HepG2 (cell line): ENCODE measurements at regions not wholly inside any gene's neighbourhood (a gene's known extent, or its start where the extent isn't known, plus 50 kb on each side); places are given as distances from the start of the nearest gene placed in this dataset.
A peak's percentile ranks its signal among the peaks of the same experiment; 100 is the strongest.

ENCODE experiments used
- ATAC-seq: fragments of 200-7000 bp; cut with Tn5 transposase; 3 replicates; pipeline ENCODE4 v1.9.1; 2020; ENCODE audit warnings: mild to moderate bottlenecking, moderate library complexity
- BruUV-seq: library from RNA; stranded (reverse); fragments of 400-500 nt; replicated peaks from 2 replicates; lab custom pipeline; 2021; lab: Mats Ljungman, UMichigan
- CTCF ChIA-PET: fragments of 300-600 bp; formaldehyde crosslinking; extraction: SDS; loops from one replicate; lab custom pipeline; 2021; ENCODE audit warnings: low total read pairs, inconsistent platforms, low intra/inter-chr PET ratio; lab: Yijun Ruan, JAX
- POLR2A ChIA-PET: fragments of 350-600 bp; sonication (Branson Sonifier 250); formaldehyde crosslinking; loops from one replicate; lab custom pipeline; 2020; ENCODE audit warnings: antibody characterized with exemption, inconsistent platforms; lab: Yijun Ruan, JAX
- DNase-seq: peaks from one replicate; pipeline ENCODE4 v3.0.0-alpha.2; 2015; ENCODE audit warnings: low spot score
- FAIRE-seq: peaks from 3 replicates; lab custom pipeline; 2011; peaks lifted over from hg19 to GRCh38; lab: Jason Lieb, UNC
- H2AFZ ChIP-seq: one replicate; pipeline ENCODE4 v1.6.1; 2011; ENCODE audit warnings: low read length, inconsistent platforms
- H3K27ac ChIP-seq: fragments of 300-600 bp; 3 replicates; pipeline ENCODE4 v1.8.0; 2011; ENCODE audit warnings: mixed run types, mild to moderate bottlenecking, mixed read lengths, low read length, inconsistent platforms; ENCODE audit not compliant: insufficient read depth; ENCODE audit errors: extremely low read length
- H3K27me3 ChIP-seq, 2 experiments: fragments of 200-600 bp in 1 of 2; 2 replicates in 1 of 2; 3 replicates in 1 of 2; pipeline versions ENCODE4 v1.6.0 to v1.8.0; 2011; ENCODE audit warnings: low read length in 2 of 2, mild to moderate bottlenecking in 2 of 2, moderate library complexity in 2 of 2, inconsistent platforms in 1 of 2; ENCODE audit not compliant: insufficient read depth in 2 of 2, control insufficient read depth in 1 of 2
- H3K36me3 ChIP-seq, 2 experiments: fragments of 200-600 bp in 1 of 2; replicated peaks in 1 of 2; 2 replicates in 1 of 2; 3 replicates in 1 of 2; pipeline versions ENCODE4 v1.5.1 to v1.8.0; 2011; ENCODE audit warnings: low read length in 2 of 2, inconsistent platforms in 1 of 2; ENCODE audit not compliant: insufficient read depth in 2 of 2, control insufficient read depth in 1 of 2
- H3K4me1 ChIP-seq: 2 replicates; pipeline ENCODE4 v1.5.1; 2012; ENCODE audit warnings: low read length, inconsistent platforms; ENCODE audit not compliant: insufficient read depth
- H3K4me2 ChIP-seq: 2 replicates; pipeline ENCODE4 v1.6.0; 2011; ENCODE audit warnings: low read depth, low read length, inconsistent platforms
- H3K4me3 ChIP-seq, 3 experiments: fragments of 200-600 bp in 1 of 3; sonication (generic), shearing (Covaris generic) in 1 of 3; replicated peaks in 1 of 3; 2 replicates each; pipeline ENCODE4 v1.5.1; 2011 to 2016; ENCODE audit warnings: low read length in 3 of 3, inconsistent platforms in 2 of 3, low read depth in 2 of 3, mild to moderate bottlenecking in 2 of 3, control low read depth in 1 of 3, mixed read lengths in 1 of 3; ENCODE audit not compliant: insufficient read depth in 1 of 3
- H3K79me2 ChIP-seq: one replicate; pipeline ENCODE4 v1.6.1; 2011; ENCODE audit warnings: low read length, inconsistent platforms; ENCODE audit not compliant: insufficient read depth
- H3K9ac ChIP-seq: 2 replicates; pipeline ENCODE4 v1.6.0; 2011; ENCODE audit warnings: mild to moderate bottlenecking, low read depth, low read length, inconsistent platforms; ENCODE audit not compliant: insufficient read depth
- H3K9me3 ChIP-seq: 2 replicates; pipeline ENCODE4 v1.5.1; 2012; ENCODE audit warnings: mild to moderate bottlenecking, low read length
- H4K20me1 ChIP-seq: 2 replicates; pipeline ENCODE4 v1.6.0; 2011; ENCODE audit warnings: inconsistent platforms, mild to moderate bottlenecking, low read length, moderate library complexity; ENCODE audit not compliant: insufficient read depth
- CSRNP1 ChIP-seq: sonication (generic); formaldehyde crosslinking; IDR thresholded peaks from 2 replicates; pipeline ENCODE4 v1.8.1; 2023; ENCODE audit warnings: mild to moderate bottlenecking, missing genetic modification reagents
- MTF1 ChIP-seq: sonication (generic); formaldehyde crosslinking; IDR thresholded peaks from 2 replicates; pipeline ENCODE4 v1.5.0; 2020; ENCODE audit warnings: missing genetic modification reagents
- ZNF331 ChIP-seq: sonication (generic); formaldehyde crosslinking; IDR thresholded peaks from 2 replicates; pipeline ENCODE4 v1.4.0; 2020; ENCODE audit warnings: missing genetic modification reagents
- ZSCAN30 ChIP-seq: sonication (generic); formaldehyde crosslinking; IDR thresholded peaks from 2 replicates; pipeline ENCODE4 v1.5.0; 2020; ENCODE audit warnings: mild to moderate bottlenecking, missing genetic modification reagents
- WGBS: methylation state at CpG from one replicate; pipeline ENCODE4 v1.1.6; 2017; ENCODE audit warnings: low lambda C conversion rate; 5-methylcytosine and 5-hydroxymethylcytosine counted together
- in situ Hi-C: cut with HindIII; loops from 2 replicates; pipeline ENCODE4 v1.10.0; 2017; ENCODE audit warnings: low pct_unique_long_range_greater_than_20kb; ENCODE audit not compliant: extremely low pct_ligation_motif_present
- intact Hi-C: fragments of 100-400 bp; cut with micrococcal nuclease; formaldehyde crosslinking; loops from one replicate; pipeline ENCODE4 v1.10.0; 2022; ENCODE audit not compliant: unreplicated experiment

GRCh38 chr10:126723226-126723625 is 52.7 kb upstream of the C10orf90 start:
- no peak for FAIRE-seq

GRCh38 chr10:126729314-126729870 is 58.9 kb upstream of the C10orf90 start:
- 3% methylated on average over 6 of the region's 6 CpGs for WGBS
- DNase-seq, result no peak
- H3K27ac ChIP-seq, result no peak overlapping the region
- FAIRE-seq, result no peak
- no peaks in the 10 kb centered on the region for H3K9me3 ChIP-seq
- no peaks in the 10 kb centered on the region for H3K36me3 ChIP-seq
- H3K27me3 ChIP-seq, result no peaks in the 10 kb centered on the region; a peak in 1 of 5 replicates
- no peaks in the 10 kb centered on the region for H4K20me1 ChIP-seq
- no peak overlapping the region for H3K4me3 ChIP-seq
- 0 out of 2 replicates have a peak, but pooled peaks cover 3% of the 10 kb centered on the region for H3K4me1 ChIP-seq
- ChIA-PET CTCF (no interaction called here), POLR2A (no interaction called here)
- H2AFZ ChIP-seq, result no peak overlapping the region
- no peaks in the 10 kb centered on the region for H3K79me2 ChIP-seq
- no peak overlapping the region for H3K9ac ChIP-seq
- in situ Hi-C loops (no loop called here), intact Hi-C loops (no loop called here)
- TF ChIP-seq CSRNP1 (CRISPR knock-in tag), result no peak
- peak; percentile 72; the same call in 1 of the 2 replicates for TF ChIP-seq ZNF331
- TF ChIP-seq ZSCAN30 (CRISPR knock-in tag), result no peak
- no peak for ATAC-seq
- H3K4me2 ChIP-seq, result no peak overlapping the region
- BruUV-seq, result no TSS peak

More at GRCh38 chr10:126723226-126723625, 52.7 kb upstream of the C10orf90 start:
- H2AFZ ChIP-seq, result no peak overlapping the region
- H4K20me1 ChIP-seq, result no peaks in the 10 kb centered on the region
- no peaks in the 10 kb centered on the region for H3K9me3 ChIP-seq
- H3K4me2 ChIP-seq, result no peak overlapping the region
- H3K27me3 ChIP-seq, result peaks cover 2 to 14% of the 10 kb centered on the region in 2 experiments; a peak in 2 of 5 replicates
- ChIA-PET CTCF (no interaction called here), POLR2A (no interaction called here)
- no peak for TF ChIP-seq MTF1 (CRISPR knock-in tag)
- no peaks in the 10 kb centered on the region for H3K4me1 ChIP-seq
- intact Hi-C loops, result no loop called here
- 25% methylated on average over 5 of the region's 5 CpGs for WGBS
- H3K9ac ChIP-seq, result no peak overlapping the region
- H3K4me3 ChIP-seq, result no peak overlapping the region
- no peaks in the 10 kb centered on the region for H3K79me2 ChIP-seq
- in situ Hi-C loops, result no loop called here
- BruUV-seq, result no TSS peak
- ATAC-seq, result no peak
- no peak overlapping the region for H3K27ac ChIP-seq
- H3K36me3 ChIP-seq, result no peaks in the 10 kb centered on the region
- no peak for DNase-seq
